GM18870 (cell line): ENCODE measurements at regions not wholly inside any gene's neighbourhood (a gene's known extent, or its start where the extent isn't known, plus 50 kb on each side); places are given as distances from the start of the nearest gene placed in this dataset.
"Not testable (repeated sequence)": the region's sequence is repeated elsewhere in the genome, so short reads cannot be mapped to it uniquely, and the experiment has no call there.

ENCODE experiments used
- ATAC-seq: cut with Tn5 transposase; IDR thresholded peaks from one replicate; pipeline ENCODE4 v1.9.1; 2021; ENCODE audit warnings: moderate library complexity; ENCODE audit not compliant: unreplicated experiment

DNA sequence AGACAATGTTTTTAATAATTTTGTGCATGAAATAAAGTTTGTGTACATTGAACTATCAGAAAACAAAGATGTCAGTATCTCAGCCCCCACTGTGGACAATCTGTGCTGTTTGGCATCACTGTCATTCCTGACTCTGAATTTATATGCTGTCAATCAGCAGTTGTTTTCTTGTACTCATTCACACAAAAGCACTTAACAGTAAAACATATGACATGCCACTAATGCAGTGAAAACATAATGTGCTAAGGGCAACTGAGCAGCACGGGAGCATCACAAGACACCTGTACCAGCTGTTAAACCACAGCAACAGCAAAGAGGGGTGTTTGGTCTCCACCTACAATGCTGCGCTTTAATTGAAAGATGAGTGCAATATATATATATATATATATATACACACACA, 647.8 kb upstream of the SLC35B3 start:
- ATAC-seq = no peak

DNA sequence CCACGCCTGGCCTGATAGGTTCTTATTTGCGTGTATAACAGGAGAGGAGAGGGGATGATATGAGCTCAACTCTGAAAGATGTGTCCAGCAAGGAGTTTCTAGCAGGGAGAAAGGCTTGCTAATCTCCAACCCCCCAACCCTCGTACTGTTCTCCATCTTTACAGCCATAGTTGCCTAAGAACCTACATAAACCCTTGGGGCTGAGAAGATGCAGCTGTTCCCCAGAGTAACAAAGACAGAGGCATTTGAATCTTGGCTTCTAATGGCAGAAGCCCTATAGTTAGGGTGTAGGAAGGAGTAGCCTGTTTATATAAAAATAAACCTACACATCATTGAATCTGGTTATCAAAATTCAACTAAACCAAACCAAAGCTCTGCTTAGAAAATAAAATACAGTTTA, 631.4 kb upstream of the SLC35B3 start:
- ATAC-seq = no peak

DNA sequence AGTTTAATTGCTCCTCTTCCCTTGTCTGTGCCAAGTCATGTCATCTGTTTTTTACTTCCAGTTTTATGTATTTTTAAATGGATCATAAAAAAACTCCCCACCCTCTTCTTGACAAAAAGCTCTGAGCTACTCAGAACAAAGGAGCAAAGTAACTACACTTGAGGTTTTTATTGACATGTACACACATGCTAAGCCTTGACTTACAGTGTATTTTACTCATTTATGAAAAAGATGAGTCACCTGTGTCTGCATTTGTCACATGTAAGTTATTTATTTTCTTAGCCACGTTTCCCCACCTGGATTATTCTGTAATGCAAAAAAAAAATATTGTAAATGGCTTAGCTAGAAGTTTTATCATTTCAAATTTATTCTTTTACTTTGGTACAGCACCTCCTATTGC, 628.8 kb upstream of the SLC35B3 start:
- ATAC-seq = no peak

DNA sequence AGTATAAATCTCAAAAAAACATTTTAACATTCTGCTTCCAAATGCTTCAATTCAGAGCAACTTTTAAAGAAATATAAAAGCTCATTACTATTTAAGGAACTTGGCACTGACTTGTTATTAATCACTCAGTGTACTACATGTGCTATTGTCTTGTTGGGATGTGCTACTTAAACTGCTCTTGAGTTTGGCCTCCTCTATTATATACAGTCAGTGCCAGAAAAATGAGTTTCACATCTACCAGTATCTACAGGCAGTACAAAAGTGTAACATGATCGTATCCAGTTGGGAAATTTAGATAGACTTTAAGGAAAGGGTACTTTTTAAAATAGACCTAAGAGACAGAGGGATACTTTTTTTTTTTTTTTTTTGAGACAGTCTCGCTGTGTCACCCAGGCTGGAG, 627.3 kb upstream of the SLC35B3 start:
- ATAC-seq = no peak

DNA sequence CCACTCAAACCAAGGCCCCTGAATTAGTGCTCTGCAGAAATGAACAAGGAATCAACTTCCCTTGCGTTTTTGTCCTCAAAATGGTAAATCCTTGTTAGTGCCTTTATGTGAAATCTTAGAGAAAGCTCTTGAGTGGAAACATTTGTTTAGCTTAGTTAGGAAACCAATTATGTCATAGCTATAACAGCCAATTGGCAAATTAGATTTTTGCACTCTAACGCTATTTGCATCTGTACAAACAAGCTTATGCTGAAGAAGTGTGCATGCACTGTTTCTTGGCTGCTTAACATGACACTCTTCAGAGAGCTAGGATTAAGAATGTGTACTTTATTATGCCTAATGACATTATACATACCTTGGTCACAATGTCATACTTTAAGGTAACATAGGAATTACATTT, 622.6 kb upstream of the SLC35B3 start:
- ATAC-seq = no peak

DNA sequence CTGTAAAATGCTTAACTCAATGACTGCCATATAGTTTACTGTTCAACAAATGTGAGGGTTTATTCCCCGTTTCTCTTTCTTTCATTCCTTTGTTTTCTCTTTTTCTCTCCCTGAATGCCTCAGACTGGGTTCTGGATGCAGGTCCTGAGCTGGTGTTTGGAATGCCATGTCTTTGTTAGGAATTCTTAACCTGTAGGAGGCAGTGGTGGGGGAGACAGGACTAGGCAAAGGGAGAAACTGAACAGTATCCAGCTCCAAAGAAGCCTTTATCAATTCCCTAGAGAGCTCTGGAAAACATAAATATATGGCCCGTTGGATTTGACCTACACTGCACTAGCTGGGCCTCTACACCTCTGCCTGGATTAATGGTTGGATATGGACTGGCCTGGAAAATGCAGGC, 621.2 kb upstream of the SLC35B3 start:
- ATAC-seq = no peak

DNA sequence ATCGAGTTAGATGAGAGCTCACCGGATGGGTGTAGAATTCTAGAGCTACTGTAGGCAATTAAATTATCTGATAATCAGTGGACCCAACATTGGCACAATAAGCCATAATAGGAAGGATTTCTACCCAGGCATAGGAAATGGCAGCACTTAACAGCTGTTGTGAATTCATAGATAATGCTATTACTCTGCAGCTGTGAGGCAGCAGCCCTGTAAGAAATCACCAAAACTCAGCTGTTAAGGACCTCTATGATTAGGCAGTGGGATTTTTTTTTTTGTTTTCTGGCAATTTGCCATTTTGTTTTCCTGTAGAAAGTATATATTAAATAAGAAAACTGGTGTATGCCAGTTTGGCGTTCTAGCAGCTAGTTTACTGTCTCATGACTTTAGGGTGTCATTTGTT, 609.1 kb upstream of the SLC35B3 start:
- ATAC-seq = no peak

DNA sequence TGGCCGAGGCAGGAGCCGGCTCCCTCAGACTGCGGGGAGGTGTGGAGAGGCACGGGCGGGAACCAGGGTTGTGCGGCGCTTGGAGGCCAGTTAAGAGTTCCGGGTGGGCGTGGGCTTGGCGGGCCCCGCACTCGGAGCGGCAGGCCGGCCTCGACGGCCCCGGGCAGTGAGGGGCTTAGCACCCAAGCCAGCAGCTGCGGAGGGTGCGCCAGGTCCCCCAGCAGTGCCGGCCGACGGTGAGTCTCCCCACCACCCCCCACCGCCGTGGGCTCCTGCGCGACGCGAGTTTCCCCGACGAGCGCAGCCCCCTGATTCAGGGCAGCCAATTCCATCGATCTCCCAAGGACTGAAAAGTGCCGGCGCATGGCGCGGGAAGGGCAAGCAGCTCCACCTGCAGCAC, 605.4 kb upstream of the SLC35B3 start:
- no peak for ATAC-seq

DNA sequence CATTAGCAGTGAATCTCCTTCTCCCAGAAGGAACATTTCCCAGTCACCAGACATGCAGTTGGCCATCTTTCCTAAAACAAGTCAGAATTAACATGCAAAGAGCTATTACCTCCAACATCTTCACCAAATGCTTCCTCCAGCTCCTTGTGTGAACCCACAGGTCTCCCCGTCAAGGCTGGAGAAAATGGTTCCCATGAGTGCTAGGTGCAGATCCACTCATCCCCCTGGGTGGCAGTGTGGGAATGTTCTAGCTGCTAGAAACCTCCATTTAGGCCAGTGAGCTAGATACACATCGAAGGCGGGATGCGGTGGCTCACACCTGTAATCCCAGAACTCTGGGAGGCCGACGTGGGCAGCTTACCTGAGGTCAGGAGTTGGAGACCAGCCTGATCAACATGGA, 603.9 kb upstream of the SLC35B3 start:
- ATAC-seq = no peak

DNA sequence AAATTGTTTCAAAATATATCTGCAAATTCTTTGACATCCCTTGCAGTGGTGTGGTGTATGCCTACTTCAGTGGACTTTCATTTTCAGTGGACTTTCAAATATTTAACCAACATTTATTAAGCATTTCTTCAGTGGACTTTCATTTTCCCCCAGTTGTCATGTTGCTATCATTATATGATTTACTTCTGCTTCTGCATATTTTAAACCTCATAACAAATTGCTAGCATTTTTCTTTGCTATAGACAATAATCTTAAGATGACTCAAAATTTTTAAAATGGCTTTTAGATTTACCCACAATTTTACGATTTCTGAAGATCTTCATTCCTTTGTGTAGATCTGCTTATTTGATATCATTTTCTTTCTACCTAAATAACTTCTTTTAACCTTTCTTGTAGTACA, 592.7 kb upstream of the SLC35B3 start:
- ATAC-seq = no peak

DNA sequence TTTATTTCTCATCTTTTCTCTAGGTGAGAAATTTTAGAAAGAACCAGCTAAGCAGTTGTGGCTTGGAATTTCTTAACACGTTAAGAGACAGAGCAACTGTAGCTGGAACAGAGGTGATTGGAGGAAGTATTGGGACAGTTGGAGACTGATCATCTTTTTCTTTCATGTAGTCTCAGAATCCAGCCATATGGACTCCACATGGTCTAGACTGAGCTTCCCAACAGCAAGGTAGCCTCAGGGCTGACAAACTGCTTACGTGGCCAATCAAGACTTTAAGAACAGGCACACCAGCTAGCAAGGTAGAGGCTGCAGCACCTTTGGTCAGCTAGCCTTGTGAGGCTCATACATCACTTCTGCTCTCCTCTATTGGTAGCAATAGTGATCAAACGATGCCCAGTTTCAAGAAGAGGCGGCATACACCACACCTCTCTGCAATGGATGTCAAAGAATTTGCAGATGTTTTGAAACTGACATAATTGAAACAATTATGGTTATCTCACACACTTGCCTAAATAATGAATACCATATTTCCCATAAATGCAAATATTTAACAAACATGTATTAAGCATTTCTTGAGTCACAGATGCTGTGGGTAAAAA, 590.5 kb upstream of the SLC35B3 start:
- ATAC-seq = no peak

DNA sequence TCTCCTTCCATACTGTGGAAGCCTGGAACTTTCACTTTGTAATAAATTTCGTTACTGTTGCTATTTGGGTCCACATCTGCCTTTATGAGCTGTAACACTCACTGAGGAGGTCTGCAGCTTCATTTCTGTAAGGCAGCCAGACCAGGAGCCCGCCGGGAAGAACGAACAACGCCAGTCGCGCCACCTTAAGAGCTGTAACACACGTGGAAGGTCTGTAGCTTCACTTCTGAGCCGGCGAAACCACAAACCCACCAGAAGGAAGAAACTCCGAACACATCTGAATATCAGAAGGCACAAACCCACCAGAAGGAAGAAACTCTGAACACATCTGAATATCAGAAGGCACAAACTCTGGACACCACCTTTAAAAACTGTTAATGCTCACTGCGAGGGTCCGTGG, 589.9 kb upstream of the SLC35B3 start:
- ATAC-seq = no peak

DNA sequence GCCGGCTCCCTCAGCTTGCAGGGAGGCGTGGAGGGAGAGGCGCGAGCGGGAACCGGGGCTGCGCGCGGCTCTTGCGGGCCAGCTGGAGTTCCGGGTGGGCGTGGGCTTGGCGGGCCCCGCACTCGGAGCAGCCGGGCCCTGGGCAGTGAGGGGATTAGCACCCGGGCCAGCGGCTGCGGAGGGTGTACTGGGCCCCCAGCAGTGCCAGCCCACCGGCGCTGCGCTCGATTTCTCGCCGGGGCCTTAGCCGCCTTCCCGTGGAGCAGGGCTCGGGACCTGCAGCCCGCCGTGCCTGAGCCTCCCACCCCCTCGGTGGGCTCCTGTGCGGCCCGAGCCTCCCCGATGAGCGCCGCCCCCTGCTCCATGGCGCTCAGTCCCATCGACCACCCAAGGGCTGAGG, 588.9 kb upstream of the SLC35B3 start:
- ATAC-seq = not testable (repeated sequence)

DNA sequence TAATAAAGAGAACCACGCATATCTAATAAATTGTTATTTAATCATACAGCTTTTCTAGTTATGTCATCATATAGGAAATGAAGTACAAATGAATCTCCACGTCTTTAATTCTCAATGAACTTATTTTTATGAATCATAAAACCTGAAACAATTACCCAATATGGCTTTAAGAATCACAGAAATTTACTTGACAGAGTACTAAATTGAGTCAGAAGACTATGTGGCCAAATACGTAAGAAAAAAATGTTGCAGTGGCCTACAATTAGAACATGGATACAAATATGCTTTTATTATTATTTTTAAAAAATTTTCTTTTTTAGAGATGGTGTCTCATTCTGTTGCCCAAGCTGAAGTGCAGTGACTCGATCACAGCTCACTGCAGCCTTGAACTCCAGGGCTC, 584.7 kb upstream of the SLC35B3 start:
- no peak for ATAC-seq

DNA sequence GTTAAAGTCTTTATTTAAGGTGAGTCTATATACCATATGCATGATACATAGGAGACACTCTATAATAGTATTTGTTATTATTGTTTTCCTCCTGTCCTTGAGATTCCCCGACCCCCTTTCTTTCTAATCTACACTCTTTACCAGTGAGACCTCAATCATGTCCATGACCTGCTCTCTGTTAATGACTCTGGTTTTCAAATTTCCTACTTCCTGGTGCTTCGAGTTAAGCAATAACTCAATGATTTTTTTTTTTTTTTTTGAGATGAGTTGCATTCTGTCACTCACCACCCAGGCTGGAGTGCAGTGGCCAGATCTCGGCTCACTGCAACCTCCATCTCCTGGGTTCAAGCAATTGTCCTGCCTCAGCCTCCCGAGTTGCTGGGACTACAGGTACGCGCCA, 574.6 kb upstream of the SLC35B3 start:
- ATAC-seq = no peak

DNA sequence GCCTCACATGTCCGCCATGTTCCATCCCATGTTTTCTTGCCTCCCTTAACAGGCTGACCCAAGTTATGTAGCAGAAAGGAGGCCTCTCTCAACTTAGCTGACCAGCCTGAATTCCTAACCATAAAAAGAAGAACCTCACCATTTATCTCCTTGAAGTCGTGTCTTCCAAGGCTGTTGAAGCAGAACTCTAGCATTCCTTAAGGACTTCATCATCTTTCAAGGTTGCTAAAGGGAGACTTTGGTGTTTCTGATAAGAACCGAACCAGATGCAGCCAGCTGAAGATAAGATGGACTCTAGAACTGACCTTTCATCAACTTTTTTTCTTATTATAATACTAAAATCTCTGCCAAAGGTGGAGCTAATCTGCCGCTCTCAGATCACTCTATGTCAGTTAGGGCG, 571.7 kb upstream of the SLC35B3 start:
- no peak for ATAC-seq

DNA sequence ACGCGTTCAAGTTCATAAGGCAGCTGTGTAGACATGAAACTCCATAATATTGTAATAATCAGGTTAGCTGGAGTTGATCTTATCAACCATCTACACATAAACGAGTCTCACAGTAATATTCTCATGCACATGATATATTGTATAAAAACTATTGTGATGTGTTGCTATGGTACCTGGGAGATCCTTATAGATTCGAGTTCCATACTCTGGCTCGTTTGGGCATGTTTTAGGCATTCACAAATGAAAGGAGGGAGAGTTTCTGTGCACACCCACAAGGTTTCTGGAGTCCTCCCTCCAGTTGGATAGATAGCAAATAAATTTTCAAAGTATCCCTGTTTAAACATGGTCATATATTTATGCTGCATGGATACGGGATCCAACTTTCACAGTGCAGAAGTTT, 567.5 kb upstream of the SLC35B3 start:
- ATAC-seq = no peak

DNA sequence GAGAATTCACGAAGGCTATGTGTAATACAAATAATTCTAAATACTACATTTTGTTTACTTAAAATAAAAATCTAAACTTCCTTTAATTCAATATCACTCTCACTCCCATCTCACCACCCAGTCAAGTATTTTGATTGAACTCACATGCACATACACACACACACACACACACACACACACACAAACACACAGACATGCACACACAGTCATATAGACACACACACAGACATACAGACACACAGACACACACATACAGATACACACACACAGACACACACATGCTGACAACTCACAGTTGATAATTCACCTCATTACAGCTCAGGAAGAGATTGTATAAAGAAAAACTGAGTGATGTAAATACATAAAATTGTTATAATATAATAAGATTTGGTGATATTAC, 559.8 kb upstream of the SLC35B3 start:
- no peak for ATAC-seq

DNA sequence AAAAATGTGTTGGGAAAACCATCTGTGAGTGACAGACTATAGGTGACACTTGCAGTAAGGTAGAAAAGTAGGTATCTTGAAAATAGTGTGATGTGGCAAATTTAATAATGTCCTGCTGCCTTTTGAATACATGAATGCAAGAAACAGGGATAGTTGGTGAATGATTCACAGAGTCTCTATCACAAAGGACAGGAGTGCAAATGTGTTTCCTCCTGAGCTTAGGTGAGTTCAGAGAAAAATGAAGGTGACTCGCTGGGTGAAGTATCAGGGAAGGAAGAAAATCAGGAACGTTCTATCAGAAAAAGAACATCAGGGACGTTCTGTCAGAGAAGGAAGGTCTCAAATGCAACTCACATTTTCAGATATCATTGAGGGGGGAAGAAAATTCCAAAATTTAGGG, 557.8 kb upstream of the SLC35B3 start:
- ATAC-seq = no peak

DNA sequence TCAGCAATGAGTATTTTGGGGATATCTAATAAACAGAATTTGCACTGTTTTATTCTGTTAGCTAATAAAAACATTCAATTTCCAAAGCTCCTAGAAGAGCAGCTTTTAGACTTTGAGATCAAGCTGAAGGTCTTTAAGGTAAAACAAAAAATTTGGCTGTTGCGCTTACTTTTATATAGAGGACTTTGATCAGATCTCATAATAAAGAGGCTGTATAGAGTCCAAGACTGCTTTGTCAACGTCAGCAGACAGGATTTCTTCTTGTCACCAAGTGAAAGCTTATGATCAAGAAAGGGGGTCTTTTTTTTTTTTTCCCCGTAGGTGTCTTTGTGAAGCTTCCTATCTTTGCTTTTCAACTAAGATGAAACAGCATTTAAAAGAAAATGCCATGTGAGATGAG, 556.5 kb upstream of the SLC35B3 start:
- ATAC-seq = no peak

DNA sequence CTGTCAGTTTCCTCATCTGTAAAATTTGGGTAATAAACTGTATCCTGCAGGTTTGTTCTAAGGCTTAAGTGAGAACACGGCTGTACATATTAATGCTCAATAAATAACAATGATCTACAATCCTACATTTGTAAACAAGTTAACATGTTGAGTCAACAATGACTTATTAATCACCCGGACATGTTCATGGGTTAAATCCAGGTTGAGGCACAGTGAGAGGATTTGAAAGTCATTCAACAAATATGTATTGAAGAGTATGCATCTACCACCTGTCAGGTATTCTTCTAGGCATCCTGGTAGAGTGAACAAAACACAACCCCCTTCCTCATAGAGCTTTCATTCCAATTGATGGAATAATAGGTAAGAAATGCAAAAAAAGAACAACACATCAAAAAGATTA, 554.7 kb upstream of the SLC35B3 start:
- no peak for ATAC-seq

DNA sequence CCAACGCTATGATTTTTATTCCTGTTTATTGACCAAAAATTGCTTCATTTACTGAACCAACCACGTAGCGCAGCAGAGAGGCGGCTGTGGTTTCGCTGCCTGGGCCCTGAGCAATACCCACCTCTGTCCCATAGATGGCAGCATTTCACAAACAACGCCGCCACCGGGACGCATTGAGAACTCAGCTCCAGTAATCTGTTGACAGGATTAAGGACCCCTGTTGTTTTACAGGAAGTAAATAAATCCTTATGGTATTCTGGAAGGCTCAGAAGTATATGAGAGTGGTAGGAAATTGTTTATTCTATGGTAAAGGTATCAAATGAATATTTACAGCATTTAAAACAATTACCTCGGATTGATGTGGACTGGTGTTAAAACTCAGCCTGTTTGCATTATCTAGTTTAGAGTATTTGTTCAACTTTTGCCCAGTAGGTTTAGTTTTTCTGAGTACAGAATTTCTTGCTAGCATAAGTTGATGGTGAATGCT, 547.9 kb upstream of the SLC35B3 start:
- peak; percentile 86 for ATAC-seq

DNA sequence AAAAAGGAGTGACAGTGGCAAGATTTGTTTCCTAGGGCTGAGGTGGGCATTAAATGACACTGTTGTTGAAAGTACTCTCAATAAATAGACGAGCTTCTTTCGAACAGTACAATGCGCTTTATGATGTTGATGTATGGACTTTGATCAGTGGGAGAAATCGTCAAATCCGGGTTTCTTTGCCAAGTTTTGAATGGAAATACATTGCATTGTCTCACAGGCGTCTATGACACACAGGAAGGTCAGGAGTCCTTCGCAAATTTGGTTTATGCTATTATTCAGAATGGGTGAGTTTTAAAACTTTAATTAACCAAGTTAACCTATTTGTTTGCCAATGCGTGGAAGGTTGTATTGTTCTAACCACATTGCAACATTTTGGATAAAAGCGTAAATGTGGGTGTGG, 547.3 kb upstream of the SLC35B3 start:
- ATAC-seq = no peak

DNA sequence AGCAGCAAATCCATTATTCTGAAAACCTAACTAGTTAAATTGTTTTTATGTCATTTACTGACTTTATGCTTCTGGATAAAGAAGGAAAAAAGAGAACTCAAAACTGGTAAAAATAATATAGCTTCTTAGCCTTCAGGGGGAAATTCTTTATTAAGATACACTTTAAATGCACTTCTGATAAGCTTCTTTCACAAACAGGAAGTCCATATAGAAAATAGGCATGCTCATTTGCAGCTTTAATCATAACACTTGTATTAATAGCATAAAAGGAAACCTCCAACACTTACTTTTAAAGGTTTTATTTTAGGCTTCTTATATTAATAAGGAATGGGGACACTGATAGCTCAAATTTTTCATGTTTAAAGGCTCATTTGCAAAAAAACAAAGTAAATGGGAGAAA, 538.0 kb upstream of the SLC35B3 start:
- no peak for ATAC-seq
